ENCODE measurements at regions not wholly inside any gene's neighbourhood (a gene's known extent, or its start where the extent isn't known, plus 50 kb on each side); places are given as distances from the start of the nearest gene placed in this dataset.

DNA sequence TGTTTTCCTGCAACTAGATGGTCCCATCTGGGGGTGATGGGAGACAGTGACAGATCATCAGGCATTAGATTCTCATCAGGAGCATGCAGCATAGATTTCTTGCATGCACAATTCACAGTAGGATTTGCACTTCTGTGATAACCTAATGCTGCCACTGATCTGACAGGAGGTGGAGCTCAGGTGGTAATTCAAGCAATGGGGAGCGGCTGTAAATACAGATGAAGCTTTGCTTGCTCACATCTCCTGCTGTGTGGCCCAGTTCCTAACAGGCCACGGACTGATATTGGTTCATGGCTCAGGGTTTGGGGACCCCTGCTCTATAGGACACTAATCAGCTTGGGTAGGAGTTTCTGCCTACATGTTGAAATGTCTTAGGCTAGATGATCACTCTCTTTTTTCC, 320.0 kb downstream of the PRDM2 start (continued):
- TF ChIP-seq ZNF18 (CRISPR knock-in tag; IDR thresholded peaks at IDR 0.05; ENCODE audit: insufficient replicate concordance): no peak

DNA sequence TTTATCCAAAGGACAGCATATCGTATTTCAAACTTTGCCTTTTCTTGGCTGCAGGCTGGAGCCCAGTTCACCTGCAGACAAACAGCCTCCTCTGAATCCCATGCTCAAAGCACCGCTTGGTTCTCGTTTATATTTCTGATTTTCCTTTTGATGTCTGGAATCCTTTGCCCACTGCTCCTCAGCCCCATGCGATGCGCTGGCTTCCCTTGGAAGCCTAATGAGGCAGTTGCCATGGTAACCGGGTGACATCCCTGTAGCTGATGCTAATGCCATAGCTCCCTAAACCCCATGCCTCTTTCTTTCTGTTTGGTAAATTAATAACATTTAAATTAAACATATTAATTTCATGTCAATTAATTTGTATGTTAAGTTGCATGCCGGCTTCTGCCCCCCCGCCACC, 327.1 kb downstream of the PRDM2 start:
- Histone ChIP-seq H3K36me3 (replicated peaks in 1 of 2; ENCODE audit: control insufficient read depth in 1 of 2, insufficient read depth in 2 of 2, low read length in 2 of 2) (no peaks in the 10 kb centered on the region), H3K4me3 (replicated peaks in 1 of 3; ENCODE audit: insufficient read depth in 1 of 3, low read depth in 2 of 3, low read length in 3 of 3) (no peak overlapping the region), H3K9ac (ENCODE audit: insufficient read depth, low read depth, low read length) (no peak overlapping the region), H3K4me2 (ENCODE audit: low read depth, low read length) (no peak overlapping the region), H4K20me1 (ENCODE audit: insufficient read depth, low read length) (no peaks in the 10 kb centered on the region), H2AFZ (ENCODE audit: low read length) (no peak overlapping the region), H3K4me1 (ENCODE audit: insufficient read depth, low read length) (no peaks in the 10 kb centered on the region), H3K27ac (ENCODE audit: extremely low read length, insufficient read depth, low read length) (no peak overlapping the region), H3K27me3 (ENCODE audit: control insufficient read depth in 1 of 2, insufficient read depth in 2 of 2, low read length in 2 of 2) (no peaks in the 10 kb centered on the region), H3K79me2 (ENCODE audit: insufficient read depth, low read length) (no peaks in the 10 kb centered on the region), H3K9me3 (ENCODE audit: low read length) (no peaks in the 10 kb centered on the region)
- ATAC-seq: no peak
- DNase-seq (ENCODE audit: low spot score): no peak
- 19% methylated on average over 8 of the region's 8 CpGs for WGBS (ENCODE audit: low lambda C conversion rate)
- CTCF ChIA-PET (ENCODE audit: low intra/inter-chr PET ratio, low total read pairs): no interaction called here
- in situ Hi-C loops (cut with HindIII; ENCODE audit: extremely low pct_ligation_motif_present, low pct_unique_long_range_greater_than_20kb): no loop called here
- BruUV-seq (replicated peaks): no TSS peak
- FAIRE-seq: no peak
- TF ChIP-seq MLXIP (CRISPR knock-in tag; IDR thresholded peaks at IDR 0.05; ENCODE audit: borderline replicate concordance) (no peak), RFX1 (IDR thresholded peaks at IDR 0.05) (peak; percentile 16; the same call in 1 of the 2 replicates)
- POLR2A ChIA-PET: no interaction called here
- intact Hi-C loops (cut with micrococcal nuclease; ENCODE audit: unreplicated experiment): no loop called here
